ENCODE measurements at regions not wholly inside any gene's neighbourhood (a gene's known extent, or its start where the extent isn't known, plus 50 kb on each side); places are given as distances from the start of the nearest gene placed in this dataset.

- TF ChIP-seq CTCF (IDR thresholded peaks at IDR 0.05) (no peak), POLR2AphosphoS5 (IDR thresholded peaks at IDR 0.05) (no peak)
Measured at GRCh38 chr9:90457386-90458190, 185.0 kb downstream of the DIRAS2 start.

Data from breast epithelium (tissue), 3 donors.